Fibroblast of the aortic adventitia (primary cell): ENCODE measurements at regions not wholly inside any gene's neighbourhood (a gene's known extent, or its start where the extent isn't known, plus 50 kb on each side); places are given as distances from the start of the nearest gene placed in this dataset.
A peak's percentile ranks its signal among the peaks of the same experiment; 100 is the strongest.
"Not testable (repeated sequence)": the region's sequence is repeated elsewhere in the genome, so short reads cannot be mapped to it uniquely, and the experiment has no call there.

Experiments used
- DNase-seq: peaks from one replicate; pipeline ENCODE4 v3.0.0-alpha.2; 2010; ENCODE audit warnings: low read depth
- H3K4me3 ChIP-seq: 2 replicates; pipeline ENCODE4 v1.5.1; 2011; ENCODE audit warnings: low read depth, mild to moderate bottlenecking, control low read depth, low read length, moderate library complexity
- TF ChIP-seq, protein P1 (sequence below): IDR thresholded peaks from 2 replicates; pipeline ENCODE4 v1.5.1; 2011; ENCODE audit warnings: mild to moderate bottlenecking, low read length, control low read depth, inconsistent platforms; ENCODE audit not compliant: insufficient read depth

DNA sequence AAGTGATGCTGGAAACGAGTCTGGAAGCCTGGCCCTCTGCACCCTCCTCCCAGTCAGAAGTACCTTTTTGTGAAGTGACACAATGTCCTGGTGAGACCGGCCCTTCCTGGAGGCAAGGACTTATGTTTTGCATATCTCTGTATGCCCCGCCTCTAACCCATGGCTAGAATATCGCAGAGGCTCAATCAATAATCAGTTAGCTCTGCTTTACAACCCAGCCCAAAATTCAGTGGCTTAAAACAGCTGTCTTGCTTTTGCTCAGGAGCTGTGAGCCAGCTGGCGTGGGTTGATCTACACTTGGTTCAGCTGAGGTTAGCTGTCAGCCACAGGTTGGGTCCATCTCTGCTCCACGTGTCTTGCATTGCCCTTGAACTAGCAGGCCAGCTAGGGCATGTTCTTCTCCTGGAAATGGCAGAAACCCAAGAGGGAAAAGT is 98.8 kb upstream of the METTL14 start:
- TF ChIP-seq, protein P1, sequence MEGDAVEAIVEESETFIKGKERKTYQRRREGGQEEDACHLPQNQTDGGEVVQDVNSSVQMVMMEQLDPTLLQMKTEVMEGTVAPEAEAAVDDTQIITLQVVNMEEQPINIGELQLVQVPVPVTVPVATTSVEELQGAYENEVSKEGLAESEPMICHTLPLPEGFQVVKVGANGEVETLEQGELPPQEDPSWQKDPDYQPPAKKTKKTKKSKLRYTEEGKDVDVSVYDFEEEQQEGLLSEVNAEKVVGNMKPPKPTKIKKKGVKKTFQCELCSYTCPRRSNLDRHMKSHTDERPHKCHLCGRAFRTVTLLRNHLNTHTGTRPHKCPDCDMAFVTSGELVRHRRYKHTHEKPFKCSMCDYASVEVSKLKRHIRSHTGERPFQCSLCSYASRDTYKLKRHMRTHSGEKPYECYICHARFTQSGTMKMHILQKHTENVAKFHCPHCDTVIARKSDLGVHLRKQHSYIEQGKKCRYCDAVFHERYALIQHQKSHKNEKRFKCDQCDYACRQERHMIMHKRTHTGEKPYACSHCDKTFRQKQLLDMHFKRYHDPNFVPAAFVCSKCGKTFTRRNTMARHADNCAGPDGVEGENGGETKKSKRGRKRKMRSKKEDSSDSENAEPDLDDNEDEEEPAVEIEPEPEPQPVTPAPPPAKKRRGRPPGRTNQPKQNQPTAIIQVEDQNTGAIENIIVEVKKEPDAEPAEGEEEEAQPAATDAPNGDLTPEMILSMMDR, result no peak
- peak; percentile 49 for DNase-seq
- H3K4me3 ChIP-seq, result no peak overlapping the region

DNA sequence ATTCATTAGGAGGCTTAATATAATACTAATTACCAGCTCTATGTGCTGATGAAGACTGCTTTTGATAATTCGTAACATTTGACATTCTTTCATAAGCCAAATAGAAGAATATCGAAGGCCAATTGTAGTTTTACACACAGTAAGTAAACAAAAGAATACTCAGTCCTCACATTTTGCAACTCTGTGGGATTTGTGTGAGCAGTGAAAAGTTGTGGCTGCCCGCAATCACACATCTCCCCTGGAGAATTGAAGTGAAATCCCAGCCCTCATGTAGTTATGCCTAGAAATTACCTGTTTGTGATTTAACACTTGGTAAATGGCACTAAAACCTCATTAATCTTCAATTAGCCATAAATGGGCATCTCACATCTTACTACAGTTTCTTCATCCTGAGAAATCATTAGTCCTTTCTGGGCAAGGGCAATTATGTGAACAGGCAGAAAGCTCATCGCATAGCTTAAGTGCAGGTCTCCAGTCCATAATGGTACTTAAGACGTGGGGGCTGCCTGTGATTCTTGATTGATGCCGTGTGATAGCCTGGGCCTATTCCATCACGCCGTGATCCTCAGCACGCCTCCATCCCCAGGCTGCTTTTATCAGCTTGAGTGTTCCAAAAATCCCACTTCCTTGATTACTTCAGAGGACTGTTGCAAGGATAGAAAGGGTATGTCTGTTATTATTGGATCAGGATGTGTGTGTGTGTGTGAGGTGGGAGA is 97.9 kb upstream of the METTL14 start:
- no peak for DNase-seq
- TF ChIP-seq, protein P1, result no peak
- H3K4me3 ChIP-seq, result no peak overlapping the region

DNA sequence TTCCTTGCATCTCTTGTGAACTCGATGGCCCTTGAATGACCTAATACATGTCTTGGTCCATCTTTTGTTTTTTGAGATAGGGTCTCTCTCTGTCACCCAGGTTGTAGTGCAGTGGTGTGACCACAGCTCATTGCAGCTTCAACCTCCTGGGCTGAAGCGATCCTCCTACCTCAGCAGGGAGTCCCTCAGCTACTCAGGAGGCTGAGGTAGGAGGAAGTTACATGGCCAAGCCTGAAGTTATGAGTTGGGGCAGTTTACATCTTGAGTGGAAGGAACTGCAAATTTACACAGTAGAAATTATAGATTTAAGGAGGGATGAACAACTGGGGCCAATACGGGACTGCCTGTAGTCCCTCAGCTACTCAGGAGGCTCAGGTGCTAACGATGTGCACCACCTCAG is 97.2 kb upstream of the METTL14 start:
- TF ChIP-seq, protein P1, result no peak
- DNase-seq, result no peak
- H3K4me3 ChIP-seq, result no peak overlapping the region

DNA sequence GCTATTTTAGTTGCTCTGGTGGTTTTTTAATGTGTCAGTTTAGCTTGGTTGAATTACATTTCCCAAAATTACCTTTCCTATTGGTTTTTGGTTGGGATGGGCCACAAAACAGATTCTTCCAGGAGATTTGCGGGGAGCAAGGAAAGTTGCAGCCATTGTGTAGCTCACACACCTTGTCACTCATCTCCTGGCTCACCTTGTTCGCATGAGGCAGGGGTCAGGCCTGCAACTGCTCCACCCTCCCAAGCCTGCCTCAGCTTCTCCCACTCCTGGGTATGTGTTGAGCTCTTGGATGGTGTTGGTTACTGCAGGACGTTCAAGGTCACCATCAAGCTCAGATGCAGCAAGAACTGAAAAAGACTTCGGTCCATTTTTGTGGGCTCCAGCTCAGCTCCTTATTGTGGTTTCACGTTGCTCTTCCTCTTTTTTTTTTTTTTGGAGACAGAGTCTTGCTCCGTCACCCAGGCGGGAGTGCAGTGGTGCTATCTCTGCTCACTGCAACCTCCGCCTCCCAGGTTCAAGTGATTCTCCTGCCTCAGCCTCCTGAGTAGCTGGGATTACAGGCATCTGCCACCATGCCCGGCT is 95.6 kb upstream of the METTL14 start:
- no peak overlapping the region for H3K4me3 ChIP-seq
- TF ChIP-seq, protein P1, result no peak
- no peak for DNase-seq

DNA sequence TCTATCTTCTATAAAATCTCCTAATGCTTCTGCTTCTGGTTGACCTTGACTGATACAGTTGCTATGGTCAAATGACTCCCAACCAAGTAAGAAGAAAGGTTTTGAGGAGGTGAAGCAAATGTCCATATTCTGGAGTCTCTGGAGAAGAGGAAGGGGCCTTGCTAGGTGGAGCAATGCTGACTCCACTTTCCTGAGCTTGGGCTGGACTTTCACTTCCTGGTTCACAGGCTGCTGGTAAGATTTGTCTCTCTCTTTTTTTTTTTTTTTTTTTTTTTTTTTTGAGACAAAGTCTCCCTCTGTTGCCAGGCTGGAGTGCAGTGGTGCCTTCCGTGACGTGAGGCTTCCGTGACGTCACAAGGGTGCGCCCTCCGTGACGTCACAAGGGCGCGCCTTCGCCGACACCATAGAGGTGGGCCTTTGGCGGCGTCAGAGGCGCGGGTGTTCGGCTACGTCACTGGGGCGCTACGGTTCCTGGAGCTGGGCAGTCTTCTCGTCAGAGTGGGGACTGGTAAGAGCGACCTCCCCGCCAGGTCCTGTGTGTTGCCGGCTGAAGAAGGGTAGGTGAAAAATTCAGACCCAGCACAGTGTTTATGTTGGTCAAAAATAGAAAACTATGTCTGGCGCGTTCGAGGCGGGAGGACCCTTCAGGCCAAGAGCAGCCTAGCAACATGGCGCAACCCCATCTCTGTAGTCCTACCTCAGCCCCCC is 93.7 kb upstream of the METTL14 start:
- DNase-seq, result peak; percentile 89
- peak overlapping the region; percentile 71 for H3K4me3 ChIP-seq

DNA sequence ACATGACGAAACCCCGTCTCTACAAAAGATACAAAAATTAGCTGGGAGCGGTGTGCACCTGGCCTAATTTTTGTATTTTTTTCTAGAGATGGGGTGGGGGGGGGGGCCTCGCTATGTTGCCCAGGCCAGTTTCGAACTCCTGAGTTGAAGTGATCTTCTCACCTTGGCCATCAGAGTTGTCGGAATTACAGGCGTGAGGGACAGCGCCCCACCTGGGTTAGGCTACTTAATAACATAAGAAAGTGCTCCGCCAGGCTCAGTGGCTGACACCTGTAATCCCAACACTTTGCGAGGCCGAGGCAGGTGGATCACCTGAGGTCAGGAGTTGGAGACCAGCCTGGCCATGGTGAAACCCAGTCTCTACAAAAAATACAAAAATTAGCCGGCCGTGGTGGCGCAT is 92.9 kb upstream of the METTL14 start:
- DNase-seq, result not testable (repeated sequence)
- peak overlapping the region; percentile 71 for H3K4me3 ChIP-seq

DNA sequence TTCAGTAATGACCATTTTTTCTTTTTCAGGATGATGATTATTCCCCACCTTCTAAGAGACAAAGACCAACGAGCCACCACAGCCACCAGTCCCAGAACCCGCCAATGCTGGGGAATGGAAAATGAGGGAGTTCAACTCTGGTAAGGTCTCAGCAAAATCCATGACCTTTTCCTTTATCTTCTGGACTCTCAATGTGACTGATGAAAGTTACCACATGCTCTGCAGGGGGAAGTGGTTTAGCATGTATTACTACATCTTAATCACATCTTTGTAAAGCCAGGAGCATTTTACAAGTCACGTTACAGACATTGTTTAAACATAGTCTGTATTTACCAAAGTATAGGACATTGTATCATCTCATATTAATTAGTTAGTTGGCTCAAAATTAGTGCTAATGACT is 89.3 kb upstream of the METTL14 start:
- H3K4me3 ChIP-seq, DNase-seq: not testable (repeated sequence)

DNA sequence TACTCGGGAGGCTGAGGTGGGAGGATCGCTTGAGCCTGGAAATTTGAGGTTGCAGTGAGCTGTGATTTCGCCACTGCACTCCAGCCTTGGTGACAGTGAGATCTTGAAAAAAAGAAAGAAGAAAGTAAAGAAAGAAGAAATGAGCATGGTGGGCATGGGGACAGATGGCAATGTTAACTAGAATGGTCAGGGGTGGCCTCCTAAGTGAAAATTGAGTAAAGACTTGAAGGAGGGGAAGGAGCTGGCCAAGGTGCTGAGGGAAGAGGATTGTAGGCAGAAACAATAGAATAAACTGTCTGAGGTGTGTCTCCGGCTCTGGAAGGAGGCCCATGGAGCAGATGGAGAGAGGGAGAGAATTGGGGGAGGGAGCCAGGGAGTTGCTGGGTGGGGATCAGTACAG is 60.1 kb upstream of the METTL14 start:
- not testable (repeated sequence) for H3K4me3 ChIP-seq, DNase-seq

- DNase-seq, result peak; percentile 62
These were observed 55.5 kb upstream of the METTL14 start for GRCh38 chr4:118629697-118630096.

DNA sequence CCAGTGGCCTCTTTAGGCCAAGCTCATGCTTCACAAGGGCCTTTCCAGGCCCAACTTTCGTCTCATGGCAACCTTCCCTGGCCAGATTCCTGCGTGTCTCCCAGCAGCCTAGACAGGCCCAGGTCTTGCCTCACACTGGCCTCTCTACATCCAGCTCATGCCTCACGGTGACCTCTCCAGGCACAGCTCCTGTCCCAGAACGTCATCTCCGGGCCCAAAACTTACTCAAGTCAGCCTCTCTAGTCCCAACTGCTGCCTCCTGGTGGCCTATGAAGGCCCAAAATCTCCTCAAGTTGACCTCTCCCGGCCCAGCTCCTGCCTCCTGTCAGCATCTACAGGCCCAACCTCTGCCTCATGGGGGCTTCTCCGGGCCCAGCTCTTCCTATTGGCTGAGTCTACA is 54.3 kb upstream of the METTL14 start:
- DNase-seq, H3K4me3 ChIP-seq: not testable (repeated sequence)

More at GRCh38 chr4:118629697-118630096, 55.5 kb upstream of the METTL14 start:
- not testable (repeated sequence) for H3K4me3 ChIP-seq

DNA sequence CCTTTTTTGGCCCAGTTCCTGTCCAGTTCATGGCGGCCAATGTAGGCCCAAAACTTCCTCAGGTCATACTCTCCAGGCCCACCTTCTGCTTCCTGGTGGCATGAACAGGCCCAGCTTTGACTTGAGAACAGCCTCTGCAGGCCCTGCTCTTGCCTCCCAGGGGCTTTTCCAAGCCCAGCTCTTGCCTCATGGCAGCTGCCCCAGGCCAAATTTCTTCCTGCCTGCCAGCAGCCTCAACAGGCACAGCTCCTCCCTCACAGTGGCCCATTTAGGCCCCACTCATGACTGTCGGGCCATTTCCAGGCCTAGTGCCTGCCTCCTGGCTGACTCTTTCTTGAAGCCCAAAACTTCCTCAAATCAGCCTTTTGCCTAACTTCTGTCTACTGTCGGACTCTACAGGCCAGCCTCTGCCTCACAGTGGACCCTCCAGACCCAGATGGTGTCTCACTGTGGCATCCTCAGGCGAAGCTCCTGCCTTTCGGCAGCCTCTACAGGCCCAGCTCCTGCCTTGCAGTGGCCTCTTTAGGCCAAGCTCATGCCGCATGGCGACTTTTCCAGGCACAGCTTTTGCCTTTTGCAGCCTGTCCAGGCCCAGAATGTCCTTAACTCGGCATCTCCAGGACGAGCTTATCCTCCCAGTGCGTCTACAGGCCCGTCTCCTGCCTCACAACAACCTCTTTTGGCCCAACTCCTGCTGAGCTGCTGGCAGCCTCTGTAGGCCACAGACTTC is 53.7 kb upstream of the METTL14 start:
- not testable (repeated sequence) for H3K4me3 ChIP-seq, DNase-seq

DNA sequence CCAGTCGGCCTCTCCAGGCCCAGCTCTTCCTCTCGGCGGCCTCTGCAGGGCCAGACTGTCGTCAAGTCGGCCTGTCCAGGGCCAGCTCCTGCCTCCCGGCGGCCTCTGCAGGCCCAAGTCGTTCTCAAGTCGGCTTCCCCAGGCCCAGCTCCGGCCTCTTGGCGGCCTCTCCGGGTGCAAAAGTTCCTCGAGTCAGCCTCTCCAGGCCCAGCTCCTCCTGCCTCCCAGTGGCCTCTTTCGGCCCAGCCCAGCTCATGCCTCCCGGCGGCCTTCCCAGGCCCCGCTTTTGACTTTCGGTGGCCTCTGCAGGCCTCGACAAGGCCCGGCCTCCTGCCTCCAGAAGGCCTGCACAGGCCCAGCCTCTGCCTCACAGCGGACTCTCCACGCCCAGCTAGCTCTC is 51.7 kb upstream of the METTL14 start:
- not testable (repeated sequence) for H3K4me3 ChIP-seq, DNase-seq
